OCI-LY3 (cell line): ENCODE measurements at regions not wholly inside any gene's neighbourhood (a gene's known extent, or its start where the extent isn't known, plus 50 kb on each side); places are given as distances from the start of the nearest gene placed in this dataset.

Experiments
- H2AFZ ChIP-seq: fragments of 200-600, 300-600 bp; shearing (Covaris generic); 2 replicates; pipeline ENCODE4 v1.6.0; 2014; ENCODE audit warnings: antibody characterized with exemption, low read depth, low read length
- H3K27ac ChIP-seq: fragments of 200-600, 300-600 bp; sonication (generic); 2 replicates; pipeline ENCODE4 v1.5.1; 2014; ENCODE audit warnings: mild to moderate bottlenecking, low read length, moderate library complexity, mixed read lengths
- H3K27me3 ChIP-seq: fragments of 200-600, 300-600 bp; sonication (generic); 2 replicates; pipeline ENCODE4 v1.6.1; 2014; ENCODE audit warnings: low read depth, low read length, mixed read lengths
- H3K36me3 ChIP-seq: fragments of 200-600, 300-600 bp; sonication (generic); replicated peaks from 2 replicates; pipeline ENCODE3; 2014; ENCODE audit warnings: low read depth, low read length, mixed read lengths
- H3K4me1 ChIP-seq: fragments of 300-600, 200-600 bp; sonication (generic); 2 replicates; pipeline ENCODE4 v1.6.1; 2014; ENCODE audit warnings: low read length, mixed read lengths
- H3K4me2 ChIP-seq: fragments of 200-600, 300-600 bp; sonication (generic); 2 replicates; pipeline ENCODE4 v1.6.1; 2014; ENCODE audit warnings: low read length, mixed read lengths
- H3K4me3 ChIP-seq: fragments of 300-600, 200-600 bp; sonication (generic); 2 replicates; pipeline ENCODE4 v1.5.1; 2014; ENCODE audit warnings: antibody characterized with exemption, mild to moderate bottlenecking, low read length, moderate library complexity
- H3K79me2 ChIP-seq: fragments of 300-600, 200-600 bp; shearing (Covaris generic); 2 replicates; pipeline ENCODE4 v1.6.1; 2014; ENCODE audit warnings: mild to moderate bottlenecking, low read length, mixed read lengths
- H3K9ac ChIP-seq: fragments of 300-600, 200-600 bp; shearing (Covaris generic); 2 replicates; pipeline ENCODE4 v1.6.0; 2014; ENCODE audit warnings: mild to moderate bottlenecking, low read length, moderate library complexity
- H3K9me3 ChIP-seq: fragments of 200-600, 300-600 bp; shearing (Covaris generic); 2 replicates; pipeline ENCODE4 v1.6.1; 2014; ENCODE audit warnings: low read length, mixed read lengths; ENCODE audit not compliant: insufficient read depth
- H4K20me1 ChIP-seq: fragments of 200-600, 300-600 bp; sonication (generic); 2 replicates; pipeline ENCODE4 v1.6.1; 2016; ENCODE audit warnings: low read length, mixed read lengths; ENCODE audit not compliant: insufficient read depth
- CTCF ChIP-seq: fragments of 200-600, 300-600 bp; sonication (generic); IDR thresholded peaks from 2 replicates; pipeline ENCODE4 v1.5.1; 2014; ENCODE audit warnings: antibody characterized with exemption, low read length, low read depth
- EZH2phosphoT487 ChIP-seq: fragments of 200-600 bp; shearing (Covaris generic); IDR thresholded peaks from 2 replicates; pipeline ENCODE4 v1.6.1; 2018; ENCODE audit warnings: antibody characterized with exemption, mixed run types, low read depth

DNA sequence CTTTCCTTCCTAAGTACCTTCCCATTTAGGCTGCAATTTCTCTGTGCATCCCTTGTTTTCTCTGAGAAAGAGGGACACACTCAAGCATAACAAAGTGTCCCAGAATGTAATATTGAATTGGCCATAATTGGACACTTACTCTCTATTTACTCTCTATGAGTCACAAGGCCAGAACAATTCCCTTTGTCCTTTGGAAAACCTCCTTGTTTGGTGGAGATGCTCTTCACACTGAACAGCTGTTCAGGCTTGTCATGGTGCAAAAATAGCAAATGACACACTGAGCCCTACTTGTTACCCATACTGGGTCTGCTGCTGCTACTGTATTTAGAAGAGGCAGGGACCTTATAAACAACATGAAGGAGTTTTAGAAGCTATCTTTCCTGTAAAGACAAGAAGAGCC, 1590.5 kb upstream of the TMEM132C start:
- H2AFZ ChIP-seq: no peak overlapping the region
- H4K20me1 ChIP-seq: no peaks in the 10 kb centered on the region
- H3K36me3 ChIP-seq: no peaks in the 10 kb centered on the region
- no peaks in the 10 kb centered on the region for H3K27me3 ChIP-seq
- TF ChIP-seq EZH2phosphoT487 (no peak), CTCF (no peak)
- no peaks in the 10 kb centered on the region for H3K9me3 ChIP-seq
- H3K4me3 ChIP-seq: no peak overlapping the region
- H3K4me1 ChIP-seq: no peaks in the 10 kb centered on the region
- no peak overlapping the region for H3K27ac ChIP-seq
- H3K79me2 ChIP-seq: no peaks in the 10 kb centered on the region
- H3K4me2 ChIP-seq: no peak overlapping the region
- no peak overlapping the region for H3K9ac ChIP-seq

GRCh38 chr12:126681676-126682075, 1585.3 kb upstream of the TMEM132C start:
- Histone ChIP-seq H4K20me1 (no peaks in the 10 kb centered on the region), H3K4me1 (no peaks in the 10 kb centered on the region), H3K27me3 (no peaks in the 10 kb centered on the region), H3K79me2 (no peaks in the 10 kb centered on the region), H3K9me3 (no peaks in the 10 kb centered on the region), H2AFZ (no peak overlapping the region), H3K36me3 (no peaks in the 10 kb centered on the region), H3K9ac (no peak overlapping the region), H3K4me3 (no peak overlapping the region), H3K27ac (no peak overlapping the region), H3K4me2 (no peak overlapping the region)
- no peak for TF ChIP-seq EZH2phosphoT487
- no peak for TF ChIP-seq CTCF

DNA sequence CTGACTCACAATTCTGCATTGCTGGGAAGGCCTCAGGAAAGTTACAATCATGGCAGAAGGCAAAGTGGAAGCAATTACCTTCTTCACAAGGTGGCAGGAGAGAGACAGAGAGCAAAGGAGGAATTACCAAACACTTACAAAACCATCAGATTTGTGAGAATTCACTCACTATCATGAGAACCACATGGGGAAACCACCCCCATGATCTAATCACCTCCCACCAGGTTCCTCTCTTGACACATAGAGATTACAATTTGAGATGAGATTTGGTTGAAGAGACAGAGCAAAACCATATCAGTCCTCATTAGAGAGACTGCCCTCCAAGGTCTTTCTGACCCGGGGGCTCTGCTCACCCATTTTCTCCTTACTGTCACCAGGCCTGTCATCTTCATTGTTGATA, 1582.3 kb upstream of the TMEM132C start:
- Histone ChIP-seq H3K4me1 (no peaks in the 10 kb centered on the region), H3K27me3 (no peaks in the 10 kb centered on the region), H4K20me1 (no peaks in the 10 kb centered on the region), H3K4me3 (no peak overlapping the region), H3K9ac (no peak overlapping the region), H3K4me2 (no peak overlapping the region), H3K9me3 (no peaks in the 10 kb centered on the region), H3K79me2 (no peaks in the 10 kb centered on the region), H3K36me3 (no peaks in the 10 kb centered on the region), H3K27ac (no peak overlapping the region), H2AFZ (no peak overlapping the region)
- TF ChIP-seq EZH2phosphoT487: no peak
- TF ChIP-seq CTCF: no peak

GRCh38 chr12:126685636-126686035, 1581.3 kb upstream of the TMEM132C start:
- H2AFZ ChIP-seq: no peak overlapping the region
- H3K9me3 ChIP-seq: no peaks in the 10 kb centered on the region
- no peaks in the 10 kb centered on the region for H3K27me3 ChIP-seq
- no peak overlapping the region for H3K4me3 ChIP-seq
- no peaks in the 10 kb centered on the region for H3K36me3 ChIP-seq
- no peak overlapping the region for H3K4me2 ChIP-seq
- no peaks in the 10 kb centered on the region for H4K20me1 ChIP-seq
- no peaks in the 10 kb centered on the region for H3K79me2 ChIP-seq
- H3K9ac ChIP-seq: no peak overlapping the region
- H3K4me1 ChIP-seq: no peaks in the 10 kb centered on the region
- H3K27ac ChIP-seq: no peak overlapping the region
- no peak for TF ChIP-seq EZH2phosphoT487
- TF ChIP-seq CTCF: no peak
